HepG2 (cell line): ENCODE measurements at regions not wholly inside any gene's neighbourhood (a gene's known extent, or its start where the extent isn't known, plus 50 kb on each side); places are given as distances from the start of the nearest gene placed in this dataset.

Experiments used
- ETV5 ChIP-seq: IDR thresholded peaks from 2 replicates; pipeline ENCODE4 v1.6.1; 2018; ENCODE audit warnings: missing biosample characterization, missing genetic modification reagents, inconsistent platforms, borderline replicate concordance
- MTERF4 ChIP-seq: sonication (generic); formaldehyde crosslinking; IDR thresholded peaks from 2 replicates; pipeline ENCODE4 v1.8.0; 2023; ENCODE audit warnings: mild to moderate bottlenecking, missing genetic modification reagents
- ZNF883 ChIP-seq: sonication (generic); formaldehyde crosslinking; IDR thresholded peaks from 2 replicates; pipeline ENCODE4 v1.5.1; 2020; ENCODE audit warnings: mild to moderate bottlenecking, missing genetic modification reagents; ENCODE audit errors: not compliant biosample characterization
- TF ChIP-seq, protein P1 (sequence below): sonication (generic); formaldehyde crosslinking; IDR thresholded peaks from 2 replicates; pipeline ENCODE4 v1.4.0; 2020; ENCODE audit warnings: missing genetic modification reagents
- TF ChIP-seq, protein P2 (sequence below): IDR thresholded peaks from 2 replicates; pipeline ENCODE4 v1.6.1; 2018; ENCODE audit warnings: missing genetic modification reagents, mild to moderate bottlenecking, missing compliant biosample characterization
- TF ChIP-seq, protein P3 (sequence below): sonication (generic); formaldehyde crosslinking; IDR thresholded peaks from 2 replicates; pipeline ENCODE4 v1.5.0; 2020; ENCODE audit warnings: mild to moderate bottlenecking, missing genetic modification reagents, moderate library complexity

DNA sequence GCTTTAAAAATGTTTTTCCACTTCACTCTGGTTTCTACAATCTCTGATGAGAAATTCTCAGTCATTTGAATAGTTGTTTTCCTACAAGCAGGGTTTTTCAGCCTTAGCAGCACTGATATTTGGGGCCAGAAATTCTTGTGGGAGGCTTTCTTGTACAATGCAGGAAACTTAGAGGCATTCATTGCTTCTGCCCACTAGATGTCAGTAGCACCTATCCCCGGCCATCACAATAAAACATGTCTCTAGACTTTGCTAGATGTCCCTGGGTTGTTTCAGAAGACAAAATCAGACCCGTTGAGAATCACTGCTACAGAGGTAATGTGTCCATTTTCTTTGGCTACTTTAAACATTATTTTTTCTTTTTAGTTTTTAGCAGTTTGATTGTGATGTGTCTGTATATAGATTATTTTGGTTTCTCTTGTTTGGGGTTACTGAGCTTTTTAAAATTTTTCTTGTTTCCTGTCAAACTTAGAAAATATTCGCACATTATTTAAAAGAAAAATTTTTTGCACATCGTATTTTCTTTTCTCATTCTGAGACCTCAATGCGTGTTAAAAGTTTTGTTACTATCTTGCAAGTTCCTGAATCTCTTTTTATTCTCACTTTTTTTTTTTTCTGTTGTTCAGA, 60.8 kb upstream of the CCDC179 start:
- TF ChIP-seq ETV5 (CRISPR knock-in tag) (no peak), ZNF883 (CRISPR knock-in tag) (no peak), MTERF4 (no peak)
- TF ChIP-seq, protein P1, sequence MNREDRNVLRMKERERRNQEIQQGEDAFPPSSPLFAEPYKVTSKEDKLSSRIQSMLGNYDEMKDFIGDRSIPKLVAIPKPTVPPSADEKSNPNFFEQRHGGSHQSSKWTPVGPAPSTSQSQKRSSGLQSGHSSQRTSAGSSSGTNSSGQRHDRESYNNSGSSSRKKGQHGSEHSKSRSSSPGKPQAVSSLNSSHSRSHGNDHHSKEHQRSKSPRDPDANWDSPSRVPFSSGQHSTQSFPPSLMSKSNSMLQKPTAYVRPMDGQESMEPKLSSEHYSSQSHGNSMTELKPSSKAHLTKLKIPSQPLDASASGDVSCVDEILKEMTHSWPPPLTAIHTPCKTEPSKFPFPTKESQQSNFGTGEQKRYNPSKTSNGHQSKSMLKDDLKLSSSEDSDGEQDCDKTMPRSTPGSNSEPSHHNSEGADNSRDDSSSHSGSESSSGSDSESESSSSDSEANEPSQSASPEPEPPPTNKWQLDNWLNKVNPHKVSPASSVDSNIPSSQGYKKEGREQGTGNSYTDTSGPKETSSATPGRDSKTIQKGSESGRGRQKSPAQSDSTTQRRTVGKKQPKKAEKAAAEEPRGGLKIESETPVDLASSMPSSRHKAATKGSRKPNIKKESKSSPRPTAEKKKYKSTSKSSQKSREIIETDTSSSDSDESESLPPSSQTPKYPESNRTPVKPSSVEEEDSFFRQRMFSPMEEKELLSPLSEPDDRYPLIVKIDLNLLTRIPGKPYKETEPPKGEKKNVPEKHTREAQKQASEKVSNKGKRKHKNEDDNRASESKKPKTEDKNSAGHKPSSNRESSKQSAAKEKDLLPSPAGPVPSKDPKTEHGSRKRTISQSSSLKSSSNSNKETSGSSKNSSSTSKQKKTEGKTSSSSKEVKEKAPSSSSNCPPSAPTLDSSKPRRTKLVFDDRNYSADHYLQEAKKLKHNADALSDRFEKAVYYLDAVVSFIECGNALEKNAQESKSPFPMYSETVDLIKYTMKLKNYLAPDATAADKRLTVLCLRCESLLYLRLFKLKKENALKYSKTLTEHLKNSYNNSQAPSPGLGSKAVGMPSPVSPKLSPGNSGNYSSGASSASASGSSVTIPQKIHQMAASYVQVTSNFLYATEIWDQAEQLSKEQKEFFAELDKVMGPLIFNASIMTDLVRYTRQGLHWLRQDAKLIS (CRISPR knock-in tag): no peak
- TF ChIP-seq, protein P2, sequence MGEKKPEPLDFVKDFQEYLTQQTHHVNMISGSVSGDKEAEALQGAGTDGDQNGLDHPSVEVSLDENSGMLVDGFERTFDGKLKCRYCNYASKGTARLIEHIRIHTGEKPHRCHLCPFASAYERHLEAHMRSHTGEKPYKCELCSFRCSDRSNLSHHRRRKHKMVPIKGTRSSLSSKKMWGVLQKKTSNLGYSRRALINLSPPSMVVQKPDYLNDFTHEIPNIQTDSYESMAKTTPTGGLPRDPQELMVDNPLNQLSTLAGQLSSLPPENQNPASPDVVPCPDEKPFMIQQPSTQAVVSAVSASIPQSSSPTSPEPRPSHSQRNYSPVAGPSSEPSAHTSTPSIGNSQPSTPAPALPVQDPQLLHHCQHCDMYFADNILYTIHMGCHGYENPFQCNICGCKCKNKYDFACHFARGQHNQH: no peak
- TF ChIP-seq, protein P3, sequence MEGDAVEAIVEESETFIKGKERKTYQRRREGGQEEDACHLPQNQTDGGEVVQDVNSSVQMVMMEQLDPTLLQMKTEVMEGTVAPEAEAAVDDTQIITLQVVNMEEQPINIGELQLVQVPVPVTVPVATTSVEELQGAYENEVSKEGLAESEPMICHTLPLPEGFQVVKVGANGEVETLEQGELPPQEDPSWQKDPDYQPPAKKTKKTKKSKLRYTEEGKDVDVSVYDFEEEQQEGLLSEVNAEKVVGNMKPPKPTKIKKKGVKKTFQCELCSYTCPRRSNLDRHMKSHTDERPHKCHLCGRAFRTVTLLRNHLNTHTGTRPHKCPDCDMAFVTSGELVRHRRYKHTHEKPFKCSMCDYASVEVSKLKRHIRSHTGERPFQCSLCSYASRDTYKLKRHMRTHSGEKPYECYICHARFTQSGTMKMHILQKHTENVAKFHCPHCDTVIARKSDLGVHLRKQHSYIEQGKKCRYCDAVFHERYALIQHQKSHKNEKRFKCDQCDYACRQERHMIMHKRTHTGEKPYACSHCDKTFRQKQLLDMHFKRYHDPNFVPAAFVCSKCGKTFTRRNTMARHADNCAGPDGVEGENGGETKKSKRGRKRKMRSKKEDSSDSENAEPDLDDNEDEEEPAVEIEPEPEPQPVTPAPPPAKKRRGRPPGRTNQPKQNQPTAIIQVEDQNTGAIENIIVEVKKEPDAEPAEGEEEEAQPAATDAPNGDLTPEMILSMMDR (CRISPR knock-in tag): peak; percentile 67
